ENCODE measurements at regions not wholly inside any gene's neighbourhood (a gene's known extent, or its start where the extent isn't known, plus 50 kb on each side); places are given as distances from the start of the nearest gene placed in this dataset.
"Not testable (repeated sequence)": the region's sequence is repeated elsewhere in the genome, so short reads cannot be mapped to it uniquely, and the experiment has no call there.

GRCh38 chr14:37776791-37777499 lies 181.5 kb downstream of the TTC6 start:
- in situ Hi-C loops (cut with MboI; ENCODE audit: low sequenced_read_pairs in 4 of 4) = no loop called here

DNA sequence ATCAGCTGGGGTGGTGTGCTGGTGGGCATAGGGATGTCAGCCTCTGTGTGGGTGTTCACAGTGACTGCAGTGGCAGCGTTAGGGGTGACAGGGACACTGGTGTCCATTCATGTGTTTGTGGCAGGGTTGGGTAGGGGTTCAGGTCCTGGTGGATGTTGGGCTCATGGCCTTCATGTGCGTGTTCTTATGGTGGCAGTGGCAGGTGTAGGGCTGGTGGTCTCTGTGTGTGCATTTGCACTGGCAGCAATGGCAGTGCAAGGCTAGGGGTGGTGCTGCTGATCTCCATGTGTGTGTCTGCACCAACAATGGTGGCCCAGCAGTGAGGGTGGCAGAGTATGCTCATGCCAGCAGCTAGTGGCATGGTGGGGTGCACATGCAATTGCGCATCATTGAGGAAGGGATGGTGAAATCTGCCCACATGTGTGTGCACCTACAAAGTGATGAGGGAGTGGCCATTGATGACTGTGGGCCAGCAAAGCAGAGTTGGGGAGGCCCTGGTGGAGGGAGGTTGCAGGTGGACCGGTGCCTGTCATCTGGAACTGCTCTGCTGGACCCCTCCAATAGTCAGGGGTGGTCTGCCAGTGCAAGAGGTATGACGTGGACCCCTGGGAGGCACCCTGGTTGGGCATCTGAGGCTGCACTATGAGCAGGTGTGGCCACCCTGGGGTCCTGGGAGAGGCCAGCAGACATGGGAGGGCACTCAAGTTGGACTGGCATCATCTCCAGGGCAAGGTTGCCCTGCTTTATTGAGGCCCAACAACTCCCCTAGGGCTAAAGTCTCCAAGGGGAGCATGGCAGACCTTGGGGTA lies 182.9 kb downstream of the TTC6 start:
- in situ Hi-C loops (cut with MboI; ENCODE audit: low sequenced_read_pairs in 4 of 4) = no loop called here
- H3K4me3 ChIP-seq = no peak overlapping the region
- ATAC-seq = no peak
- intact Hi-C loops (cut with DNase I; ENCODE audit: low total_unique reads) = no loop called here
- H3K4me1 ChIP-seq = no peaks in the 10 kb centered on the region
- no peaks in the 10 kb centered on the region for H3K9me3 ChIP-seq
- H3K36me3 ChIP-seq = no peaks in the 10 kb centered on the region
- H3K27ac ChIP-seq = no peak overlapping the region
- no peak for DNase-seq
- H3K27me3 ChIP-seq = no peaks in the 10 kb centered on the region
- TF ChIP-seq POLR2A (IDR thresholded peaks at IDR 0.05) (no peak), CTCF (IDR thresholded peaks at IDR 0.05 in 4 of 5, conservative IDR thresholded peaks at IDR 0.05 in 1 of 5) (no peak)

More at GRCh38 chr14:37776791-37777499, 181.5 kb downstream of the TTC6 start:
- TF ChIP-seq POLR2A (IDR thresholded peaks at IDR 0.05) (no peak), CTCF (IDR thresholded peaks at IDR 0.05 in 4 of 5, conservative IDR thresholded peaks at IDR 0.05 in 1 of 5) (no peak)
- DNase-seq = no peak
- Histone ChIP-seq H3K27me3 (no peaks in the 10 kb centered on the region), H3K4me1 (no peaks in the 10 kb centered on the region), H3K36me3 (no peaks in the 10 kb centered on the region), H3K27ac (no peak overlapping the region), H3K9me3 (no peaks in the 10 kb centered on the region), H3K4me3 (no peak overlapping the region)
- intact Hi-C loops (cut with DNase I; ENCODE audit: low total_unique reads) = no loop called here
- no peak for ATAC-seq

- in situ Hi-C loops (cut with MboI; ENCODE audit: low sequenced_read_pairs in 4 of 4) = no loop called here
- intact Hi-C loops (cut with DNase I; ENCODE audit: low total_unique reads) = no loop called here
- H3K4me3 ChIP-seq = no peak overlapping the region
- ATAC-seq (no peak), DNase-seq (no peak)
- TF ChIP-seq CTCF (IDR thresholded peaks at IDR 0.05 in 4 of 5, conservative IDR thresholded peaks at IDR 0.05 in 1 of 5) (no peak), POLR2A (IDR thresholded peaks at IDR 0.05) (no peak)
- no peak overlapping the region for H3K27ac ChIP-seq
- H3K36me3 ChIP-seq = no peaks in the 10 kb centered on the region
- H3K27me3 ChIP-seq = no peaks in the 10 kb centered on the region
- no peaks in the 10 kb centered on the region for H3K9me3 ChIP-seq
- H3K4me1 ChIP-seq = no peaks in the 10 kb centered on the region
Measured at GRCh38 chr14:37779480-37779879, 184.1 kb downstream of the TTC6 start.

DNA sequence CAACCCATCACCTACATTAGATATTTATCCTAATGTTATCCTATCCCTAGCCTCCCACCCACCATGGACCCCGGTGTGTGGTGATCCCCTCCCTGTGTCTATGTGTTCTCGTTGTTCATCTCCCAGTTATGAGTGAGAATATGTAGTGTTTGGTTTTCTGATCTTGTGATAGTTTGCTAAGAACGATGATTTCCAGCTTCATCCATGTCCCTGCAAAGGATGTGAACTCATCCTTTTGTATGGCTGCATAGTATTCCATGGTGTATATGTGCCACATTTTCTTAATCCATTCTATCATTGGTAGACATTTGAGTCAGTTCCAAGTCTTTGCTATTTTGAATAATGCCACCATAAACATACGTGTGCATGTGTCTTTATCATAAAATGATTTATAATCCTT lies 185.3 kb downstream of the TTC6 start:
- H3K4me1 ChIP-seq; in situ Hi-C loops (cut with MboI; ENCODE audit: low sequenced_read_pairs in 4 of 4); H3K27ac ChIP-seq; H3K27me3 ChIP-seq; DNase-seq; ATAC-seq; H3K9me3 ChIP-seq; H3K4me3 ChIP-seq; intact Hi-C loops (cut with DNase I; ENCODE audit: low total_unique reads); H3K36me3 ChIP-seq: not testable (repeated sequence)

GRCh38 chr14:37784203-37784826 lies 188.9 kb downstream of the TTC6 start:
- H3K36me3 ChIP-seq; H3K4me3 ChIP-seq; ATAC-seq; DNase-seq; H3K27me3 ChIP-seq; H3K9me3 ChIP-seq; H3K27ac ChIP-seq; H3K4me1 ChIP-seq; in situ Hi-C loops (cut with MboI; ENCODE audit: low sequenced_read_pairs in 4 of 4); intact Hi-C loops (cut with DNase I; ENCODE audit: low total_unique reads): not testable (repeated sequence)

DNA sequence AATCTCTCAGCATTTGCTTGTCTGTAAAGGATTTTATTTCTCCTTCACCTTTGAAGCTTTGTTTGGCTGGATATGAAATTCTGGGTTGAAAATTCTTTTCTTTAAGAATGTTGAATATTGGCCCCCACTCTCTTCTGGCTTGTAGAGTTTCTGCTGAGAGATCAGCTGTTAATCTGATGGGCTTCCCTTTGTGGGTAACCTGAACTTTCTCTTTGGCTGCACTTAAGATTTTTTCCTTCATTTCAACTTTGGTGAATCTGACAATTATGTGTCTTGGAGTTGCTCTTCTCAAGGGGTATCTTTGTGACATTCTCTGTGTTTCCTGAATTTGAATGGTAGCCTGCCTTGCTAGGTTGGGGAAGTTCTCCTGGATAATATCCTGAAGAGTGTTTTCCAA lies 189.4 kb downstream of the TTC6 start:
- in situ Hi-C loops (cut with MboI; ENCODE audit: low sequenced_read_pairs in 4 of 4); H3K27ac ChIP-seq; H3K27me3 ChIP-seq; ATAC-seq; H3K4me3 ChIP-seq; H3K36me3 ChIP-seq; H3K4me1 ChIP-seq; H3K9me3 ChIP-seq; DNase-seq; intact Hi-C loops (cut with DNase I; ENCODE audit: low total_unique reads): not testable (repeated sequence)

- ATAC-seq; H3K4me1 ChIP-seq; H3K36me3 ChIP-seq; DNase-seq; H3K27me3 ChIP-seq; H3K4me3 ChIP-seq; in situ Hi-C loops (cut with MboI; ENCODE audit: low sequenced_read_pairs in 4 of 4); intact Hi-C loops (cut with DNase I; ENCODE audit: low total_unique reads); H3K9me3 ChIP-seq; H3K27ac ChIP-seq: not testable (repeated sequence)
Measured at GRCh38 chr14:37785298-37785697, 189.9 kb downstream of the TTC6 start.

- in situ Hi-C loops (cut with MboI; ENCODE audit: low sequenced_read_pairs in 4 of 4); H3K9me3 ChIP-seq; ATAC-seq; H3K4me3 ChIP-seq; H3K36me3 ChIP-seq; intact Hi-C loops (cut with DNase I; ENCODE audit: low total_unique reads); H3K27me3 ChIP-seq; H3K27ac ChIP-seq; H3K4me1 ChIP-seq; DNase-seq: not testable (repeated sequence)
Measured at GRCh38 chr14:37786114-37786625, 190.7 kb downstream of the TTC6 start.
